G401.6 (cell line): ENCODE measurements at regions not wholly inside any gene's neighbourhood (a gene's known extent, or its start where the extent isn't known, plus 50 kb on each side); places are given as distances from the start of the nearest gene placed in this dataset.
"Not testable (repeated sequence)": the region's sequence is repeated elsewhere in the genome, so short reads cannot be mapped to it uniquely, and the experiment has no call there.

Experiments used
- FAIRE-seq: peaks from 2 replicates; lab custom pipeline; 2012; peaks lifted over from hg19 to GRCh38; lab: Jason Lieb, UNC

DNA sequence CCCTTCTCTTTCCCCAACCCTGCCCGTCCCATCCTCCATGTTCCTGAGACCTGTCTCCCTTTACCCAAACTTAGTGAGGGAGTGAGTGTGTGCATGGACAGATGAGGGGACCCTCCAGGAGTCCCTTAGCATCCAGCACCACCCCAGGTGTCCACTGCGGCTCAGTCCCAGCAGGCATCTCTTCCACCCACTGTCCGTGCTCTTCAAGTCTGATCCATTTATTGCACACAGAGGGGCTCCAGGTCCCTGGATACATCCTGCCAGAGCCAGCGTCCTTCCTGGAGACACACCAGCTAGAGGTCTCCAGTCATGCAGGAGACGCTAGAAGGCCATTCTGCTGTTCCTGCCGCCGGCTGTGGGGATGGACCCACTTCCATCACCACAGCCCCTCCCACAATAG, 239.2 kb downstream of the ADGRD1 start:
- no peak for FAIRE-seq

DNA sequence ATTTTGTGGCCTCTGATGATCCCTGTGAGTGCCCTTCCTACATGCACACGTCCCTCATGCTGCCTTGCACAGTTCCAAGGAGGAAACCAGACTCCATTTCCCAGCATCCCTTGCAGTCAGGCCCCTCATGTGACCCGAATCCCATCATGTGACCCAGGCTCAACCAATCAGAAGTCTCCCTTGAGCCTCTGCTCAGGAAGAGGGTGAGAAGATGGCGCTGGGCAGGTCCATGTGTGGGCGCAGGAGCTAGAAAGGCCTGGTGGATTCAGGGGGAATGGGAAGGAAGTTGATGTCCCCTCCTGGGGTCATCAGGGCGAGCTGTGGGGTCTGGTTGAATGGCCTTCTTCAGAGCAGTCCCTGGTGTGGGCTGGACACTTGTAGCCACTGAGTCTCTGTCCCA, 240.5 kb downstream of the ADGRD1 start:
- FAIRE-seq = no peak

DNA sequence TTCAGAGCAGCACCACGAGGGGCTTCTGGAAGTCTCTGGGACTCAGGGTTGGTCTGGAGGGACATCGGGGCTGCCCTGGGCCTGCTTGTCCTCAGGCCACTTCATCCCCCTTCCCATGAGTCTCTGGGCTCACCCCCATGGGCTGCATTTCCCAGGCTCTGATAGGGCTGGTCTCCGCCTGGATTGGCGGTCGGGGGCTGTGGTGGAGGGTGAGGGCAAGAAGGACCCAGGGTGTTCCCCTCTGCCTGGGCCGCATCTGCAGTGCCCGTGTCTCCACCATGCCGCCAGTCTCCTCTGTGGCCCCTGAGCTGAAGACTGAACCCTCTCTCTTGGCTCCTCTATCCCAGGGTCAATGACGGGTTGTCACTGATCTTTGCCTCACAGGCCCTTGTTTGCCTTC, 242.1 kb downstream of the ADGRD1 start:
- FAIRE-seq = no peak

DNA sequence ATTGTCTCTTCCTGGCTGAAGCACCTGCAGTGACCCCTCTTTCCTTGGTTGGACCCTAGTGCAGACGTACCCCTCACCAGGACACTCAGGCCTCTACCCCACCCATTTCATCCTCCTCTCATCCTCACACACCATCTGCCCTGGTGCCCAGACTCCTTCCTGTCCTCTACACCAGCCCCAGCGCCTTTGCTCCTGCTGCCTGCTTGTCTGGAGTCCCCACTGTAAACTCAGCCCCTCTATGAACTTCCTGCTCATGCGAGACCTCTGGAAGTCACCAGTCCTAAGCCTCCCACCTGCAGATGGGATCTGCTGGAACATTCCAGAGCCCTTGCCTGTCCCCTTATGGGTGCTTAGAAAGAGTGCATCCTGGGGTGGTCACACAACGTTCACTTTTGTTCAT, 242.5 kb downstream of the ADGRD1 start:
- FAIRE-seq = no peak

DNA sequence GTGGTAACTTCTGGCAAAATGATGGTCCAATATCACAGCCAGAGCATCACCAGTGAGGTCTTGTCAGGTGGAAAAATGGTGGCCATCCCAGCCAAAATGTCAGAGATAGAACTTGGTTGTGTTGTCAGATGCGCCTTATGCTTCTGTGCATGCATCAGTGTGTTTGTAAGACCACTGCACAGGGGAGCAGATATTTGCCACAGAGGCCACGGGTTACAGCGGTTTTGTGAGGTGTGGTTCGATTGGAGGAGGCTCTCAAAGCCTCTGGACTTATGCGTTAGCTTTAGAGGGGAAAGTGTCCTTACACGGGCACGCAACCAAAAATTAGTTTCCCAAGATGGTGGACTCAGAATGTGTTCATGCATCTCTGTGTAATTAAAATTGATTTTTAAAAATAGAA, 243.8 kb downstream of the ADGRD1 start:
- FAIRE-seq = no peak

DNA sequence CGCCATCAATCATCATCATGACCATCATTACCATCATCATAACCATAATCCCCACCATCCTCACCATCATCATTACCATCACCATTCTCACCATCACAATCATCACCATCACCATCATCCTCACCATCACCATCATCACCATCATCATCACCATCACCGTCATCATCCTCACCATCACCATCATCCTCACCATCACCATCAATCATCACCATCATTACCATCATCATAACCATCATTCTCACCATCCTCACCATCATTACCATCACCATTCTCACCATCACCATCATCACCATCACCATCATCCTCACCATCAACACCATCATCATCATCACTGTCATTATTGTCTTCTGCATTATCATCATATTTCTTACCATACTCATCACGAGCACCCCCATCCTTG, 245.5 kb downstream of the ADGRD1 start:
- FAIRE-seq = no peak

DNA sequence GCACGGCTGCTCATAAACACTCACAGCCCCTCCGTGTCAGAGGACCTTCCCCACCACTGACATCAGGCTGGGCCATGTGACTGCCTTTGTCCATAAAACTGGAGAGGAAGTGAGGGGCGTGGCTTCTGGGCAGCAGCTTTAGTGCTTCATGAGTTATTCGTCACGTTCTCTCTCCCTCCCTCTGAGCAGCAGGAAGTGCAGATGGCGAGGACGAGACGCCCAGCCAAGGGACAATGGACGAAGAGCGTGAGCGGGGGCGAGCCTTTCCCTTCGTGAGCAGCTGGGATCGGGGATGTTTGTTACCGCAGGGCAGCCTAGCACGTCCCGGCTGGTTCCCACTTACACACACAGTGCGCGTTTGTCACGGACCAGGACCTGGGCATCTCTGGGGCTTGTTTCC, 248.2 kb downstream of the ADGRD1 start:
- not testable (repeated sequence) for FAIRE-seq

DNA sequence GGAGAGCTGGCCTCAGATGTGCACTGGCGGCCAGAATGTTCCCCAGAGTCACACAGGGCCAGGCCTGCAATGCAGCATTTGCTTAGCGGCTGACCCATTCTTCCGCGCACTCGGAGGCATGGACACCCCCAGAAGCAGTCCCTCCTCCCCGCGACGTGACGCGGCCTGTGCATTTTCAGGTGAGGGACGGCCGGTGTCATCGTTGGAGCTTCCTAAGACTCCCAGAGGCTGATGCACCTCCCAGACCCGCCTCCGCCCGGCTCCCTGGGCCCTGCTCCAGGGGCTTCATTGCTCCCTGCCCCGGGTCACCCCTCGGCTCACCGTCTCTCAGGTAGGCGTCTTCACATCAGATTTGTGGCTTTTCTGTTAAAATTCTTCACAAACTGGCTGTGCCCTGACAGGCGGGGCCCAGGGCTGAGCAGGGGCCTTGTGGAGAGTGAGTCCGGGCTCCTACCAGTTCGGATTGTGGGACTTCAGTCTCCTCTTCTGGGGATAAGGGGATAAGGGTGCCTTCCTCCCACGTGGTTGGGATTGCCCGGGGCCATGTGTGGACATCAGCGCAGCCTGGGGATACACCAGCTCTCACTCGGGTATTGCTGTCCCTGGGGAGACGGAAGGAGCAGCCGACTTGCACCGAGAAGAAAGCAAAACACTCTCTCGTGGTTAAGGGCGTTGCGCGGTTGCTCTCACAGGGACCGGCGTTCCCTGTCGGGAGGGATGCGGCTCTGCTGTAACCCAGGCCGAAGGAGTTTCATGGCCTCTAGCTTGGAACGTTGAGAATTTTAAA, 249.1 kb downstream of the ADGRD1 start:
- FAIRE-seq = no peak

DNA sequence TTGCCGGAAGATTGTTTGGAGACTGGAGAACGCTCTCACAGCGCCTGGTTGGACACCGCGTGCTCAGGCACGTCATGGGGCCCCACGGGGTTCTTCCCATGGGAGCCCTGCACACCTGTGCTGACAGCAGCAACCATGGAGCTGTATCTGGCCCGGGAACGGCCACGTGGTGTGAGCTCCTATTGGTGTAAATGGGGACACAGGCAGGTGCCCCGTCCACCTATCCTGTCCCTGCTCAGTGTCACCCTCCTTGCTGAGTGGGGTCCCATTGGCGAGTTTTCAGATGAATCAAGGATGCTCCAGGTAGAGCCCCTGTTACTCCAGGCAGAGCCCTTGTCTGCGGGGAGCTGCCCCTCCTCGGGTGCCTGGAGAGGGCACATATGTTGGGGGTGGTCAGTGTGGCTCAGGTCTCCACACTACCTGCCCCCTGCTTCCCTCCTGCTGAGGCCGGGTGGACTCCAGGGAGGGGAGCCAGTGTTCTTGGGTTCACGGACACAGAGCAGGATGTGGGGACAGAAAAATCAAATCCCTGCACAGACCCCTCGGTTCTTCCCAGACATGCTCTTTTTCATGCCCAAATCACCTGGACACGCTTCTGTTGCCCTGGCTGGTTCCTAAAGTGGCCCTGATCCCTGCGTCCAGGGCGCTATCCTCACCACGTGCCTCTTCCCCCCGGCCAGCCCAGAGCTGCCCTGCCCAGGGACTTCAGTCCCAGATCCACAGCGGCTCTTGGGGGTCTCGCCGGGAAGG, 250.1 kb downstream of the ADGRD1 start:
- no peak for FAIRE-seq

DNA sequence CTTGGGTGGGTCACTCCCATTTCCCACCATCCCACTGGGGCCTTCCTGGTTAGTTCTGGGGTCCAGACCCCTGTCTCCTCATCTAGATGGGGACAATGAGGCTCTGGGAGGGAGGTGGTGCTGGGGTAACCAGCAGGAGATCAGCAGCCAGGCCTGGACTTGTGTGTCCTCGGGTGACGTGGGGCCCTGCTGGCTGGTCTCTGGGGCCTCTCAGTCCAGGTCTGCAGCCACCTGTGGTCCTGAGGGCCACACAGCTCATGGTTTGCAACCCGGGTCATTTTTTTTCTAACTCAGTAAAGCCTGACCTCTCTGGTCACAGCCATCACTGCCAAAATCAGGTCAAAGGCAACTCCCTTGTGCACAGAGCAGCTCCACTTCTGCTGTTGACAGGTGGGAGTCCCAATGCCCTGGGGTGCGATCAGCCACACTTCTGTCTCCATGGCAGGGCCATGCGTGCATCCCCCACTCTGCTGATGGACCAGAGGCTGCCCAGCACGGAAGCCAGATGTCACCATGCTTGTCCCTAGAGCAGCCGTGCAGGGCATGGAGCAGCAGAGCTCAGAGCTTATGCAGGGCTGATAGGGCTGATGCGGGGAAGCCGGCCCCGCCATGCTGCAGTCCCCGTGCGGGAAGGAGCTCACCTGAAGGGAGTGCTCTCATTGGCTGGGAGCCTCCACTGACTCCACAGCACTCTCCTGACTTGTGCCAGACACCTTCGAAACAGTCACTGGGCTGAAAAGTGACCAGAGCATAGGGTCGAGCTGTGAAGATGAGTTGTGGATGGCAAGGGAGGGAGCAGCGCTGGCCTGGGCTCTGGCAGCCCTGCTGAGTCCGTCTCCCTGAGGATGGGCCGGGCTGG, 250.9 kb downstream of the ADGRD1 start:
- FAIRE-seq = no peak

DNA sequence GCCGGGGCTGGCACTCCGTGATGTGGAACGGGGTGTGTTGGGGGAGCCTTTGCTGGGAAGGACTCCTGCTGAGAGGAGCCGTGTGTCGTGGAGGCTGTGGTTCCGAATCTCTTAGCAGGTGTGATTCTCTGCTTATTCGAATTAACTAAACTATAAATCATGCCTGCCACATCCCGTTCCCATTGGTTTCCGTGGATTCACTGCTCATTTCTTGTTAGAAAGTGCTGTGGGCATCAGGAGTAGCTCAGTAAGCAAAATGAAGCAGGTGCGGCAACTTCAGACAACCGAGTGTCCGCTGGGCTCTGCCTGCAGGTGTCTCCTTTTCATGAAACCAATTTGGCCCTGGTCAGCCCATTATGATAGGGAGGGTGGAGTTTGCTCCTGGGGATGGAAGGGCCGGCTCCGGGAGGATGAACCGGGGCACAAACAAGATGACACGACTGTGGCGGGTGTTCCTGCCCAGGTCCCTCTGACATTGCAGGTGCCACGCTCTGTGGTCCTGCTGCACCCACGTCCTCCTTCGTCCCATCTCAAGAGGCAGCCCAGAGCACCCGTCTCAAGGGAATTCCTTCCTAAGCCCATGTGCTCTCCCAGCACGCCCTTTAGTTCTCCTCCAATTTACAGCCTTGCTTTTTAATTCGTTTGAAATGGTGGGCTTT, 251.7 kb downstream of the ADGRD1 start:
- not testable (repeated sequence) for FAIRE-seq

DNA sequence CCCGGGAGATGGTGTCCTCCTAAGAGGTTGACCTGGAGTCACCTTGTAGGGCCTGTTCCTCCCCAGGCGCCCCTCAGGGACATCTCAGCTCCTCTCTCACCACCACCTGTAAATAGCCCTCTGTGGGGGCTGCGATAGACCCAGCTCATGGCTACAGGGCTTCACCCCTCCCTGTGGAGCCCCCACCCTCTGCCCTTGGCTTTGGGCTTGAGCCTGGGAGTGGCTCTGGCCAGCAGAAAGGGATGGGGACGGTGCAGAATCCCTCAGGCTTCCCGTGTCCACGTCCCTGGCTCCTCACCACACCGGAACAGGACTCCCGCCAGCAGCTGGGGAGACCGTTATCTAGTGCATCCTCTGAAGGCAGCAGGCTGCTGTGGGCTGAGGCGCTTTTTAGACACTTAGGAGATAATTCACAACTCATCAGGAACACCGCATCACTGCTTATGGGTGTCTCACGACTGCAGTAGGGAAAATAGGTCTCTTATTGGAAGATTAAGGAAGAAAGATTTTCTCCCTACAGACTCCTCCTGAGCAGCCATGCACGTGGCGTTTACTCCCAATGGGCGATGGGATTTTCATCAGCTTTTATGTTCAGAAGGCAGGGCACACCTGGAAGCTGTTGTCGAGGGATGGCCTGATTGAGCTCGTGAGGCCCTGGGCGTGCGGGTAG, 253.1 kb downstream of the ADGRD1 start:
- FAIRE-seq = not testable (repeated sequence)

DNA sequence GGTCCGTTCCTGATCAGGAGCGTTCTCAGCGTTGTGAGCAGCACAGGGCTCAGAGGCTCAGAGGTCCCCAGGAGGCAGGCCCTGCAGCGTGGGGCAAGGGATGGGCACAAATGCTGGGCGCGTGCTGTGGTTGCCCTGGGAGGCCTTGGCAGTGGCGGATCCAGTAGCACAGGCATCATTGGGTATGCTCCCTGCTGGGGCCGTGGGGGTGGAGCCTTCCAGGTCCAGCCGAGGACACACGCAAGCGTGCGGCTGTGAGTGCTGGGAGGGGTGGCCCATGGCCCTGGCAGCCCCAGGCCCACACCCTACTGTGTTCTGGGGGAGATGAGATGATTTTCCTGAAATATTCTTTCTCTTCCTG, 253.6 kb downstream of the ADGRD1 start:
- FAIRE-seq = not testable (repeated sequence)

DNA sequence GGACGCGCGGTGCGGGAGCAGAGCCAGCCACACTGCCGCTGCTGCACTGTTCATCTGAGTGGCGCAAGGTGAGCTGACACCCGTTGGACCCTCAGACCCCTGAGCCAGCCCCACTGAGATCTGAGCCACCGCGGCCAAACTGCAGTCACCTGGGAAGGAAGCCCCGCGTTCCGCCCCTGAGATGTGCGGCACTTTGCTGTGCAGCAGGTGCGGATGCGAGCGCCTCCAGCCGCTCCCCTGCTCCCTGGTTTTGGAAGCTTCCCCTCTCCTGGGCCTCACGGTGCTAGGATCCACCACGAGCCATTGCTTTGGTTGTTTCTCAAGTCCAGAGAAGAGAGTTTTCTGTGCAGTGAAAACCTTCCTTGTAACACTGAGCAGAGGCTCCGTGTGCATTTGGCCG, 254.1 kb downstream of the ADGRD1 start:
- not testable (repeated sequence) for FAIRE-seq

DNA sequence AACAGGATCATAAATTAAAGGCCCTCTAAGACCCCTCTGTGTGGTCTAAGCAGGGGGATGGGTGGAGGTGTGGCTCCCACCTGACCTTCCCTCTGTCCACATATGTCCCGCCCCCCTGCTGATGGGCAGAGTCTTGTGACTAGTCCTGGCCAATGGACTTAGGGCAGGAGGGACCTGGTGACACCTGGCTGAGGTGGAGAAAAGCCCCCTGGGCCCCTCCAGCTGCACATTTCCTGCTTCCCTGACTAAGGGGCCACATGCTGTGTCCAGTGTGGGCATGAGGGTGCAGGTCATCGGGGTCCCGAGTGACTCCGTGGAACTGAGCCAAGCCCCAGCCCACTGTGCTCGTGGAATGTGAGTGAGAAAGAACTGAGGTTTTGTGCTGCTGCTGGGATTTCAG, 254.7 kb downstream of the ADGRD1 start:
- FAIRE-seq = no peak

DNA sequence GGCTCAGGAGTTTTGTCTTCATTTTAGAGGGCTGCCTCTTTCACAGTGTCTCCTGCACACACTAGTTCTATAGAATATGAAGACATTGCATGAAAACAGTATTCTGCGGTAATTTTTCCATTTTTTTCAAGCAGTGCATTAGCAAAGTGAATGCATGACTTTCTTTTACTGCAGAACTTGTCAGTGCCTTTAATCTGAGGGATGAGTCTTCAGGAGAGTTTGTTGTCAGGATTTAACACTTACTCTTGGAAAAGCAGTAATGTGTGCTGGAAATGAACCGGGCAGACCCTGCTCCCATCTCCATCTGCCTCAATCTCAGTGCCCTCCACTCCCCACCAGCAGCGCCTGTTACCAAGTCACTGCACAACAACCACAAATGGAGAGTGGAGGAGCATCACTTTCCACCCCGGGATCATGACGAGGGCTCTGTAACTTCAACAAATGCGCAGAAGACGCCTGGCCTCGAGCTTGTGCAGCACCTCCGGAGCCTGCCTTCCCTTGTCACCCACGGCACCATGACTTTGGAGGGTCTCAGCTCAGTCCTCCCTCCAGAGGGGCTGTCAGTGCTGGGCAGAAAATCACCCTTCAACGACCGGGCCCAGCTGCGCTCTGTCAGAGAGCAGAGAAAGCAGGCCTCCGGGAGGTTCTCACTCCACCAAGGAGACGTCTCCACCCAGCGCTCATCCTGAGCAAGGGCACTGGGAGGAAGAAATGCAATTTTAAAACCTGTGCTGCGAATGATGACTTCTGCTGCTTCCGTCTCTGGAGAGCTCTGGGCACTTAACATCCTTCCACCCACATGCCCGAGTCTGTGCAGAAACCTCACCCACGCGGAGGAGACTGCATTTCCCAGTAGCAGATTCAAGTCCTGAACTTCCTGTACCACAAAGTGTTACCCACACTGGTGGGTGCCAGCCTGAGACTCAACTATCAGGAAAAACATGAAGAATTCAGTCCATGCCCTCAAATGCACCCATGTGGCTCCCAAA, 255.7 kb downstream of the ADGRD1 start:
- no peak for FAIRE-seq

DNA sequence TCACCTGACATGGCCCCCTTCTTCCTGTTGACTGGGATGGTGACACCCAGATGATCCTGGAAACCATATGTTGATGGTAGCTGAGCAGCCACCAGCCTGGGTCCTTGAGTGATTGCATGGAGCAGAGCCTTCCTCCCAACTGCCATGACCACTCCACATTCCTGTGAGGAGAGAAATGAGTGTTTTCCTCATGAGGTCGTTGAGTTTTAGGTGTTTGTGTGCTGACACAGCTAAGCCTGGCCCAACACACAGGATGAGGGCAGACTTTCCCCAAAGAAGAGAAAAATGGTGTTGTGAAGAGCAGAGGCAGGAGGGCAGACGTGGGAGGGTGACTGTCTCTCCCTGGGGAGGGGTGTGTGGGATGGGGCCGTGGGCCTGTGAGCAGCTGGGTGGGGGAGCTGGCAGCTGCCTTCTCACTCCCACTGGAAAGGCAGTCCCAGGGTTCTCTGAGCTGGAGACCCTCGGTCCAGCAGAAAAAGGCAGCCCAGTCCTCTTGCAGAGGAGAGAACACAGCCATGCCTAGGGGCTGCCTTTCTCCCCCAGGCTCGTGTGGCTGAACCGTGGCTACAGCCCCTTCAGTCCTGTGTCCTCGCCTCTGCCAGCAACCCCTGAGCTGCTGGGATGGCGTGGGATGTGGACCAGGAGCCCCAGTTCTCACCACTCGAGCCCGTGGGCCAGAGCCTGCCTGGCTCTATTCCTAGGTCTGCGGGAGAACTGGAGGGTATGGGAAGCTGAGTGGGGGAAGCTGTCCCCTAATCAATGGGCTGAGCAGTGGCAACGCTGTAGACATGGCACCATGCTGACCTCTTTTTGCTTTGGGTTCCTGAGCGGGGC, 257.0 kb downstream of the ADGRD1 start:
- FAIRE-seq = no peak

DNA sequence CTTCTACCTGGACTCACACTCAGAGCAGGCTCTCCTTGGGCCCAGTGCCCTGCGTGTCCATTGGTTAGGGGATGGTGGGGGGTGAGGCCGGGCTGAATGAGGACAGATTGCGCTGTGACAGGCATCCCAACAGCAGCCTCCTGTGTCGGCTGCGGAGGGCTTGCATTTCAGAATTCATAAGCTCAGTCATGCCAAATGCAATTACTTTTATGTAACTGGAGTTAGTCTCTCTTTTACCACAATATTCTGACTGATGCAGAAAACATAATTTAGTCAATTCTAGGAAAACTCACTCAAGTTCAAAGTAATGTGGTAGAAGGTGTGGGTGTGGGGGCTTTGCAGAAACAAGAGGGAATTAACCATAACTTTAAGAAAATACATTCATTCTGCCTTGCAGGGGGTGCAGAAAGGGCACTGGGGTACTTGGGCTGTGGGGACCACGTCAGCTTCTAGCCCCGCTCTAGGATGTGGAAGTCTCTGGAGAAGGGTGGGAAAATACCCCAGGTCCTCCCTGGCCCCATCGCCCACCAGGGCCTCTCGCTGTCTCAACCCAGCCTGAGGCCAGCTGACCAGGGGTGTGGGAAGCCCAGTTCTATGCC, 257.7 kb downstream of the ADGRD1 start:
- no peak for FAIRE-seq

DNA sequence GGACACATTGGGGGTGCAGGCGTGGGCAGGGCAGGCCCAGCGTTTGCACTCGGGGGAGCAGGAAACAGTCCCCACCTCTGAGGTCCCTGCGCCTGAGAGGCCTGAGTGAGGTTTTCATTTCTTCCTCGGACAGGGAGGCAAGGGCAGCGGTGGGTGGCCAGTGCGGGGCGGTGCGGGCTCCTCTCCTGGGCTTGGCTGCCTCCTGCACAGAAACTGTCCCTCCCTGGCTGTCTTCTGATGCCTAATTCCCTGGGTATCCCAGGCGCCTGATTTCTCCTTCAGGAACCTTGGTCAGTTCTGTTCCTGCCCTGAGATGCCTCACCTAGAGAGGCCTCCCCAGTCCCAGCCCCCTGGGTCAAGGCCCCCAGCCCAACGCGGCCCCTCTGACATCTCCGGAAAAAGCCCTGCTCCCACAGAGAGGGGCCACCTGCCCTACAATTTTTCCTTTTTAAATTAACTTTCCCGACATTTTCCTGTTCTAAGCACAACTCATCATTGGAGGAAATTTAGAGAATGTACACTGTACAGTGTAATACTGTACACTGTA, 260.3 kb downstream of the ADGRD1 start:
- no peak for FAIRE-seq
